Keratinocyte (primary cell): ENCODE measurements at regions not wholly inside any gene's neighbourhood (a gene's known extent, or its start where the extent isn't known, plus 50 kb on each side); places are given as distances from the start of the nearest gene placed in this dataset.

Experiments used
- DNase-seq: peaks from one replicate; pipeline ENCODE4 v3.0.0-alpha.2; 2011; ENCODE audit warnings: low read depth, missing footprints, low spot score
- FAIRE-seq: peaks from 2 replicates; lab custom pipeline; 2011; peaks lifted over from hg19 to GRCh38; lab: Jason Lieb, UNC
- H2AFZ ChIP-seq: 2 replicates; pipeline ENCODE4 v1.6.0; 2012; ENCODE audit warnings: low read length, control low read depth, inconsistent platforms; ENCODE audit not compliant: control insufficient read depth
- H3K27ac ChIP-seq: 2 replicates; pipeline ENCODE4 v1.5.1; 2011; ENCODE audit warnings: low read length; ENCODE audit not compliant: control insufficient read depth, insufficient read depth
- H3K27me3 ChIP-seq: 3 replicates; pipeline ENCODE4 v1.6.0; 2011; ENCODE audit warnings: low read length; ENCODE audit not compliant: control insufficient read depth, insufficient read depth; ENCODE audit errors: extremely low read depth
- H3K36me3 ChIP-seq, 2 experiments: 2 replicates in 1 of 2; 3 replicates in 1 of 2; pipeline ENCODE4 v1.5.1; 2011; ENCODE audit warnings: low read length in 2 of 2, mild to moderate bottlenecking in 1 of 2; ENCODE audit not compliant: control insufficient read depth in 2 of 2, insufficient read depth in 2 of 2; ENCODE audit errors: extremely low read depth in 1 of 2
- H3K4me1 ChIP-seq: 3 replicates; pipeline ENCODE4 v1.5.1; 2011; ENCODE audit warnings: low read length; ENCODE audit not compliant: control insufficient read depth, insufficient read depth; ENCODE audit errors: extremely low read depth
- H3K4me2 ChIP-seq: 3 replicates; pipeline ENCODE4 v1.6.0; 2011; ENCODE audit warnings: low read depth, low read length; ENCODE audit not compliant: control insufficient read depth, insufficient read depth; ENCODE audit errors: extremely low read depth
- H3K4me3 ChIP-seq, 3 experiments: fragments of 200-600 bp in 1 of 3; sonication (generic) in 1 of 3; 2 replicates in 2 of 3; 3 replicates in 1 of 3; pipeline ENCODE4 v1.5.1; 2011 to 2016; ENCODE audit warnings: low read length in 3 of 3, mild to moderate bottlenecking in 3 of 3, control low read depth in 2 of 3, inconsistent platforms in 1 of 3, low read depth in 1 of 3, mixed read lengths in 1 of 3, mixed run types in 1 of 3, moderate library complexity in 1 of 3; ENCODE audit not compliant: control insufficient read depth in 2 of 3, insufficient read depth in 2 of 3; ENCODE audit errors: extremely low read depth in 1 of 3
- H3K79me2 ChIP-seq: 2 replicates; pipeline ENCODE4 v1.6.0; 2012; ENCODE audit warnings: low read length; ENCODE audit not compliant: control insufficient read depth, insufficient read depth
- H3K9ac ChIP-seq: 3 replicates; pipeline ENCODE4 v1.6.0; 2011; ENCODE audit warnings: low read length; ENCODE audit not compliant: control insufficient read depth, insufficient read depth; ENCODE audit errors: extremely low read depth
- H3K9me1 ChIP-seq: 3 replicates; pipeline ENCODE4 v1.6.0; 2011; ENCODE audit warnings: low read length; ENCODE audit not compliant: control insufficient read depth, insufficient read depth; ENCODE audit errors: extremely low read depth
- H3K9me3 ChIP-seq: 2 replicates; pipeline ENCODE4 v1.5.1; 2012; ENCODE audit warnings: low read depth, low read length; ENCODE audit not compliant: control insufficient read depth
- H4K20me1 ChIP-seq: 3 replicates; pipeline ENCODE4 v1.6.0; 2011; ENCODE audit warnings: low read length; ENCODE audit not compliant: control insufficient read depth, insufficient read depth; ENCODE audit errors: extremely low read depth
- EZH2 ChIP-seq: IDR thresholded peaks from one replicate; pipeline ENCODE4 v1.6.1; 2012; ENCODE audit warnings: inconsistent platforms, mild to moderate bottlenecking, low read length, moderate library complexity
- dilution Hi-C: fragments of 300-500 bp; cut with MboI; formaldehyde crosslinking; loops from one replicate; pipeline ENCODE4 v1.7.0; 2020; ENCODE audit warnings: low sequenced_read_pairs; ENCODE audit not compliant: extremely low pct_ligation_motif_present
- TF ChIP-seq, protein P1 (sequence below), 3 experiments: IDR thresholded peaks in 1 of 3; conservative IDR thresholded peaks in 1 of 3; optimal IDR thresholded peaks in 1 of 3; 2 replicates in 2 of 3; 3 replicates in 1 of 3; pipeline versions ENCODE3 to v1.5.1; 2011; ENCODE audit warnings: low read length in 3 of 3, mild to moderate bottlenecking in 3 of 3, moderate library complexity in 2 of 3, control low read depth in 1 of 3, inconsistent platforms in 1 of 3; ENCODE audit not compliant: insufficient read depth in 2 of 3; ENCODE audit errors: extremely low read depth in 1 of 3

DNA sequence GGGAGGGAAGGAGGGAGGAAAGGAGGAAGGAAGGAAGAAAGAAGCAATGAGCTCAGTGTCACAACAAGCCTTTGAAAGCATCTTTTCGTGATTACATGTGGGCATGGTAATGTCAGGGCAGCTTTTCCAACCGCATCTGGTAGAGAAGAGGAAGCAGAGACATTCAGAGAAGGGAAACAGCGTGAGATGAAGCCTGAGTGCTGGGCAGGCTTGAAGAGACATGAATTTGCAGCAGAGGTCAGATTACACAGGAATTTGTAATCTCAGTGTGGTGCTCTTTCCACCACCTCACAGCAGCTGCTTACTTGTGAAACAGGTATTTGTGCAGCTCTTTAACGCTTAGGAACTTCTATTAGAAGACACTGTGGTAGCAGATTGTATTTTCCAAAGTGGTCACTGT lies 289.5 kb upstream of the C11orf87 start:
- no peak overlapping the region for H3K27ac ChIP-seq
- H2AFZ ChIP-seq: peak overlapping the region; percentile 61
- H3K4me2 ChIP-seq: no peak overlapping the region
- no peak for FAIRE-seq
- H4K20me1 ChIP-seq: no peaks in the 10 kb centered on the region
- H3K9ac ChIP-seq: no peak overlapping the region
- DNase-seq: no peak
- no peaks in the 10 kb centered on the region for H3K9me1 ChIP-seq
- H3K36me3 ChIP-seq: no peaks in the 10 kb centered on the region
- no peaks in the 10 kb centered on the region for H3K9me3 ChIP-seq
- no peaks in the 10 kb centered on the region for H3K4me1 ChIP-seq
- H3K4me3 ChIP-seq: no peak overlapping the region
- dilution Hi-C loops: no loop called here
- no peaks in the 10 kb centered on the region for H3K27me3 ChIP-seq
- no peak for TF ChIP-seq EZH2
- TF ChIP-seq, protein P1, sequence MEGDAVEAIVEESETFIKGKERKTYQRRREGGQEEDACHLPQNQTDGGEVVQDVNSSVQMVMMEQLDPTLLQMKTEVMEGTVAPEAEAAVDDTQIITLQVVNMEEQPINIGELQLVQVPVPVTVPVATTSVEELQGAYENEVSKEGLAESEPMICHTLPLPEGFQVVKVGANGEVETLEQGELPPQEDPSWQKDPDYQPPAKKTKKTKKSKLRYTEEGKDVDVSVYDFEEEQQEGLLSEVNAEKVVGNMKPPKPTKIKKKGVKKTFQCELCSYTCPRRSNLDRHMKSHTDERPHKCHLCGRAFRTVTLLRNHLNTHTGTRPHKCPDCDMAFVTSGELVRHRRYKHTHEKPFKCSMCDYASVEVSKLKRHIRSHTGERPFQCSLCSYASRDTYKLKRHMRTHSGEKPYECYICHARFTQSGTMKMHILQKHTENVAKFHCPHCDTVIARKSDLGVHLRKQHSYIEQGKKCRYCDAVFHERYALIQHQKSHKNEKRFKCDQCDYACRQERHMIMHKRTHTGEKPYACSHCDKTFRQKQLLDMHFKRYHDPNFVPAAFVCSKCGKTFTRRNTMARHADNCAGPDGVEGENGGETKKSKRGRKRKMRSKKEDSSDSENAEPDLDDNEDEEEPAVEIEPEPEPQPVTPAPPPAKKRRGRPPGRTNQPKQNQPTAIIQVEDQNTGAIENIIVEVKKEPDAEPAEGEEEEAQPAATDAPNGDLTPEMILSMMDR (optimal IDR thresholded peaks at IDR 0.05 in 1 of 3, IDR thresholded peaks at IDR 0.05 in 1 of 3, conservative IDR thresholded peaks at IDR 0.05 in 1 of 3; ENCODE audit: extremely low read depth in 1 of 3, insufficient read depth in 2 of 3, low read length in 3 of 3): no peak
- no peaks in the 10 kb centered on the region for H3K79me2 ChIP-seq

DNA sequence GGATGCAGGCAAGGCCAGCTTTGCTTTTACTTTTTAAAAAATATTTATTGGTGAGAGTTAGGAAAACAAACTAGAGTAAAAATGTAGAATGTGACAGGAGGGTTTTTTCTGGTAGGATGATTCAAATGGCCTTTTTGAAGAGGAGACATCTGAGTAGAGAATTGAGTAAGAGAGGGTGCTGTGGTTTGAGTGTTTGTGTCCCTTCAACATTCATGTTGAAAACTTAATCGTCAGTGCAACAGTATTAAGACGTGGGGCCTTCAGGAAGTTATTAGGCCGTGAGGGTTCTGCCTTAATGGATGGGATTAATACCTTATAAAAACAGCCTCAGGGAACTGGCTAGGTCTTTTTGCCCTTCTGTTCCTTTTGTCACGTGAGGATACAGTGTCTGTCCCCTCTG lies 288.8 kb upstream of the C11orf87 start:
- TF ChIP-seq EZH2: no peak
- TF ChIP-seq, protein P1 (optimal IDR thresholded peaks at IDR 0.05 in 1 of 3, IDR thresholded peaks at IDR 0.05 in 1 of 3, conservative IDR thresholded peaks at IDR 0.05 in 1 of 3; ENCODE audit: extremely low read depth in 1 of 3, insufficient read depth in 2 of 3, low read length in 3 of 3): no peak
- DNase-seq (no peak), FAIRE-seq (no peak)
- Histone ChIP-seq H3K4me1 (no peaks in the 10 kb centered on the region), H3K9me3 (no peaks in the 10 kb centered on the region), H3K79me2 (no peaks in the 10 kb centered on the region), H3K9ac (no peak overlapping the region), H3K27ac (no peak overlapping the region), H3K4me2 (no peak overlapping the region), H3K4me3 (no peak overlapping the region), H3K36me3 (no peaks in the 10 kb centered on the region), H3K9me1 (no peaks in the 10 kb centered on the region), H2AFZ (no peak overlapping the region), H4K20me1 (no peaks in the 10 kb centered on the region), H3K27me3 (no peaks in the 10 kb centered on the region)
- dilution Hi-C loops: no loop called here
